ENCODE measurements at regions not wholly inside any gene's neighbourhood (a gene's known extent, or its start where the extent isn't known, plus 50 kb on each side); places are given as distances from the start of the nearest gene placed in this dataset.

DNA sequence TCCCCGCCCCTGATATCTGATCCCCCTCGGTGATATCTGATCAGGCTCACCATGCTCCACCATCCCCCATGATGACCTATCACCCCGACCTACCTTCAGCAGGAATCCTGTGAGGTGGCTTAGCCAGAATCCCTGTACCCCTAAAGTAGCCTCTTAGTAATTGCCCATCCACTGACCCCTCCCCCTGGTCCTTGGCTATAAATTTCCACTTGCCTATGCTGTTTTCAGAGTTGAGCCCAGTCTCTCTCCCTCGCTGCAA, 177.5 kb upstream of the GGTLC1 start:
- DNase-seq, result no peak

DNA sequence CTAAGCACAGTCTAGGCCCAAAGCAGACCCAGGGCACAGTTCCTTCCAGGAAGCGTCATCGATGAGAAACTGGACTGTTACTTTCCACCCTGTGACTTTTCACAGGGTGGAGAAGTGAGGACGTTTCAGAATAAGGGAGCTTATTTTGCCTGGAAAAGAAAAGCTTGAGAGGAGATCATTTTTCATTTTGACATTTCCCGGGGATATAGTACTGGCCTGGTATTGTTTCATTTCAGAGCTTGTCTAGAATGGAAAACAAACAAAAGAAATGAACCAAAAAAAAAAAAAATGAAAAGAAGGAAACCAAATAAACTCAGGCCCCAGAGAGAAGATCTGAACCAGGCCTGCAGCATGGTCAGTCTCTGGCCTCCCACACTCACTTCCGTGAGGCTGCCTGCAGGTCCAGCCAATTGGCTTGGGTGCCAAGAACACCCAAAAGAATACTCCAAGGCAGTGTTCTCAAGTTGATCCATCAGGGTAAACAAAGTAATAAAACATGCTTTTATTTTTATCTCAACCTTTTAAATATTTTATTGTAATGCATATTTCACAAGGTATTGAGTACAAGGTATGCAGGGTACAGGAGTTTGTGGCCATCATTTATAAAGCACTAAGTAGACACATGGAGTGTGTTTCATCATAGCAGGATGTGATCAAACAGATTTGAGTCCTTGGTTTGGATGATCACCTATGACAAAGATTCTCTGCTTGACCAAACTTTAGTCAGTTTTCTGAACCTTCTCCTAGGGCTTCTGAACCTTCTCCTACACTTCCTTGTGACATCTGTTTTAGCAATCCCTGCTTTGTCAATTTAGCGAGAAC, 176.9 kb upstream of the GGTLC1 start:
- DNase-seq, result no peak

DNA sequence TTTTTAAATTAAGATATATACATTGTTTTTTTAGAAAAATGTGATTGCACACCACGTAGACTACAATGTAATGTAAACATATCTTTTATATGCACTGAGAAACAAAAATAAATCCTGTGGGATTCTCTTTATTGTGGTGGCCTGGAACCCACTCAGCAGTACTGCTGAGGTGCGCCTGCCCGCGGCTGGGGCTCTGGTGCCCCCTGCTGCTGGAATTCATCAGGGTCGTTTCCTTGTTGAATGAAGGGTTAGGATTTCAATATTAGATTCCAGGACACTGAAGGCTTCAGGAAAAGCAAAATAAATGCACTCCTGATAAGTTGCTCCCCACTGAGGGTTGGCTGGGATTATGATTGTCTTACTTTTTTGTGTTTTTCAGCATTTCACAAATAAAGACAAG, 175.8 kb upstream of the GGTLC1 start:
- no peak for DNase-seq

DNA sequence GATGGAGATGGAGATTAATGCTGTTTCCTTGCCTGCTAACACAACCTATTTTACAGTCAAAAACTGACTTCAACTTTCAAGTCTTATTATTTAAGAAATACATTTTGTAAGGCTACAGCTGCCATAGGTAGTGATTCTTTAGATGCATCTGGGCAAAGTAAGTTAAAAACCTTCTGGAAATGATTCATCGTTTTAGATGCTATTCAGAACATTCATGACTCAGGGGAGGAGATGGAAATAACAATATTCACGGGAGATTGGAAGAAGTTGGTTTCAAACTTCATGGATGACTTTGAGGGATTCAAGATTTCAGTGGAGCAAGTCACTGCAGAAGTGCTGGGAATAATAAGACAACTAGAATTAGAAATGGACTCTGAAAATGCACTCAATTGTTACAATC, 174.9 kb upstream of the GGTLC1 start:
- DNase-seq, result no peak

DNA sequence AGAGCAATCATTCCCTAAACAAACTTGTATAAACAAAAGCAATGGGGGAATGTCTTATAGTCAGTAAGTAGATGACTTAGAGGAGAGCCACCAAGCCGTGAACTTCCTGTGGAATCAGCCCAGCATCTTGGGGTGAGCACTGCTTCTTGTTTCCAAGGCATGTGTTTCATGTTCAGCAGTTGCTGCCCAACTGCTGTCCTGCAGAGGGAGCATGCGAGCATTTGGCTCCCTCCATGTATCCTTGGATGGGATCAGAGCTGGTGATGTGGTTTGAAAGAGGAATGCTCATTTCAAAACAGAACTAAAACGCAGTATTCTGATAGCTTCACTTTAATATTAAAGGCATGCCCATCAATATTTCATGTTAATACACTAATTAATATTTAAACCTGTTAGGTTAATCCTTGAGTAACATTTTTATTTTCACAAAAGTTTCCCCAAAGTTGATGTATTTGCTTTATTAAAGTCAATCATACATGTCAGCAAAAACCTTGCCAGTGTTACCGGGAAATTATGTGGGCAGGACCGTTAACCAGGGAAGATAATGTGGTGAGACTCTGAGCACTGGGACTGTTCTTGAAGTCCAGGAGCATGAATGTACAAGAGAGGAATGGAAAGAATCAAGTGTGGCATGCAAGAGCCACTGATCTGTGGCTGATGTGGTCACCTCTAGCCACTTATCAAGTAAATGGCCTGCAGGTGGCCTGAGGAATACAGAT, 172.1 kb upstream of the GGTLC1 start:
- no peak for DNase-seq

DNA sequence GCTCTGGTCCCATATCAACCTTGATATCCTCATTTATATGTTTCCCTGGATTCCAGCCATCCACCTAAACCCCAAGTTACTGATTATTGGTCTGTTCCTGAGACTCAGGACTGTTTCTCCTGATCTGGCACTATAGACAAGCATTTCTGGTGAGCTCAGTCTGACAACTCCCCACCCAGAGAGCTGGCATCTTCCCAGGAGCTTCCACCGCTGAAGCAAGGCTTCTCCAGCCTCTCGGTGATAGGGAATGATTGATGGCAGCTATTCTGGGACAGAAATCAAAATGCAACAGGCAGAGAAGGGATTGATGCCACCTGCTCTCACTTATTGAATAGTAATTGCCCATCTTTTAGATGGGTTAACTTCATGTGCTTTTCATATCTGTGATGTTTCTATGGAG, 169.7 kb upstream of the GGTLC1 start:
- no peak for DNase-seq

DNA sequence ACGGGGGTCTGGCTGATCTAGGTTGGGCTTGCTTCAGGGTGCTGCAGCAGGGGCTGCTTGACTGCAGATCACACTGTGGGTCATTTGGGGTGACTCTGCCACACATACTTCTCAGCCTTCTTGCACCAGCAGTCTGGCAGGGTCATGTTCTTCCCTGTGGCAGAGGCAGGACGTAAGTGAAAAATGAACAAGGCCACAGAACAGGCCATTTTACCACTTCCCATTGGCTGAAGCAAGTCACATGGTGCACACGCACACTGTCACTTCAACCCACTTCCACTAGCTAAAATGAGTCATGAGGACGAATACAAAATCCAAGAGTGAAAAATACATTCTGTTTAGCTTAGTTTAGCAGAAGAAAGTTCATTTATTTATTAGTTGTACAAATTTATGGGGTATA, 168.6 kb upstream of the GGTLC1 start:
- DNase-seq, result no peak

DNA sequence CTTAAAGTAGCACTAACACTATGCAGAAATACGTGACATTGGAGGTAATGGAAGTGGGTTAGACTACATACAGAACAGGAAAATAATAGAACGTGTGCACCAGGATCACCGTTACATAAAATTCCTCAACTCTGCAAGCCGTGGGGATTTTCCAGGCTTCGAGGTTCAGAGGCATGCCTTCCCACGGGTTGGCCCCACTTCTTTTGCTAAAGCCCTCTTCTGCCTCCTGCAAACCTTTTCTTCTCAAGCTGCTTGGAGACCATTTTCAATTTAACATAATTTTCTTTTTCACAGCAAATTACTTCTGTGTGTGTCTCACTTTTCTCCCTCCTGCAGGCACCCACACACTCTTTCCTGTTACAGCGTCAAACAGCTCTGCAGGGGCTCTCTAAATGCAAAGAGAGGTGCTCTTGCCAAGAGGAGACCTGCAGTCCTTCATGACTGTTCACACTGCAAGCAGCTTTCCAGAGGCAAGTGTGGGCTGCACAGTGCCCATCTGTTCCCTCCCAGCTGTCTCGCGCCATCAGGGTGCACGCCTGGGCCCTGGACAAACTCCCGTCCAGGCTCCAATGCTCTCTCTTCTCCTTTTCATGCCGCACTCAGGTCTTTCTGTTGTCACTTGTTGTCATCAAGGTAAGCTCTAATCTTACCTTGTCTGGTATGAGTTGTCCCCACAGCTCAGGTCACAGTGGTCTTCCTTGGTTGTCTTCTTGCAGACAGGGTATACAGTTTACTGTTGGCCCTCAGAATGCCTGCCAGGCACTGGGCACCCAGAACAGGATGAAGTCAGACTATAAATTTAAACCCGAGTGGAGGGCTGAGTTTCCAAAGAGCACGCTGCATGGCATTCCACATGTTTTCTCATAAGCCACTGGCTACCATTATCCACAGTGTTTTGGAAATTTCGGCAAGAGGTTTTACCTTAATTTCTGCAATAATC, 164.8 kb upstream of the GGTLC1 start:
- DNase-seq, result no peak

DNA sequence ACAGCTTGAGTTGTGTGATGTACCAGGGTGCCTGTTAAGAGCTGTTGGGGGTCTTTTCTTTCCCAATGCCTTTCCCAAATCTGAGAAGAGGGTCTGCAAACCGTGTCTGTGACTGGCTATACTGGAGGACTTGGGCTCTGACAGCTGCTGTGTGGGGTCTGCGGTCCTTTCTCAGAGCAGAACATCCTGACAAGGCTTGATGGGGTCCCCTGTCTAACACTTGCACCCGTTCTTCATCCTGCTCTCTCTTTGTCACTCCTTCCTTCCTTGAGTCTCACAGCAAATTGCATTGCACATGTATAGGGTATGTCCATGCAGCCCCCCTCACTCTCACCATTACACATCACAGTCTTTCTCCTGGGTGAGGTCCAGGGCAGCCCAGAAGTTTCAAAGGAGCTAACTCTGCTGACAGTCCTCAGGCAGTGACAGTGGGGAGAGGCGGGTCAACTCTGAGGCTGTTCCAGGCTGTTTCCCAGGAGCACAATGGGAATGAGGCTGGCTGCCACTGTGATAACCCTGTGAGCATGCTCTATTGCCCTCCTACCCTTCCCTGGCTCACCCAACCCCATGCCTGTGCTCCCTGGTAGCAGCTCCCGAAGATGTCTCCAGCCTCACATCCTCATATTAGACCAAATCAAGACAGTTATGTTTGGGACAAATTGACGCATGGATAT, 163.2 kb upstream of the GGTLC1 start:
- DNase-seq, result no peak

DNA sequence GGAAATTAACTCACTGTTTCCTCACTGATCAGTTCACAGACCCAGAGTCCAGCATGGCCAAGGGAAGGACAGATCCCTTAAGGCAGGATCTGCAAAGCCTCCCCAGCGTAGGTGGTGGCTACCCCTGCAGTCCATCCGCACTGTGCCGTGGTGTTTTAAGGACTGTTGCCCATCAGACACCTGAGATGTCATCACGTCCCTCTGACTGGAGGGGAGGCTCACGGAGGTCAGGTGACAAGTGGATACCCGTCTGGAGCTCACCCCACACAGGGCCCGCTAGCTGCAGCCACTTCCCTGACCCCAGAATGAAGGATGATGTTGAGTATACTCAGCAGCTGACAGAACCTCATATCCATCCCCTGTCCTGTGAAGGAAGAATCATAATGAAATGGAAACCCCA, 161.8 kb upstream of the GGTLC1 start:
- DNase-seq, result no peak

DNA sequence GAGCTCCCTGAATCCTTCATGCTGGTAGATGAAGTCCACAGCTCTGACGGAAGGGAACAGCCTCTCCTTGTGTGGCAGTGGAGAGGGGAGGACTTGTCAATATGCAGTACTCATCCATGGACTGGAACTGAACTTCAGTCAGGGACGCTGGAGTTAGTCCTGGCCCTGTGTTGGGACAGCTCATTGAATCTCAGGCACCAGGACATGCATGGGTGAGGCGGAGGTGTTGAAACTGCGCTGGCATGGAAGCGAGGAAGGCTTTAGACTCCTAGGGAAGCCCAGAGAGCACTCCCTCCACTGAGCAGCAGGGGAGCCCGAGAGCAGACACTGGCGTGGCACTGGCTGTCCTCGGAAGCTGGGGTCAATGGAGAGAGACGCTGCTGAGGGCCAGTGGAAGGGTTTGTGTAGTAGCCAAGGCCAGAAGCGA, 161.3 kb upstream of the GGTLC1 start:
- no peak for DNase-seq

DNA sequence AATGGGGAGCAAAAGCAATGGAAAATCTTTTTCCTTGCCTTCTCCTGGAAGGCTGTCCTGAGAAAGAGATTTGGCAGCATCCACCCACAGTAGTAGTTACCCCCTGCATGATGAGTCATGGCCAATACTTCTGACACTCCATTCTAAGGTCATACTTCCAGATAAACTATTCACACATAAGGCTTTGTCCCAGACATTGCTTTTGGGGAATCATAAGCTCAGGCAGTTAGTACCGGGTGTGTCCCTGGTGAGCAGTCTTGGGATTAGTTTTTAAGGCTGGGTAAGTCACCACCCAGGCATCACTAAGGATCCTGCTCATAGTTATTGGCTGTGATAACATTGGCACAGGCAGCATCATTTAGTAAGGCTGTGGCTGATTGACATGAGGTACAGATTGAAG, 160.6 kb upstream of the GGTLC1 start:
- DNase-seq, result no peak

DNA sequence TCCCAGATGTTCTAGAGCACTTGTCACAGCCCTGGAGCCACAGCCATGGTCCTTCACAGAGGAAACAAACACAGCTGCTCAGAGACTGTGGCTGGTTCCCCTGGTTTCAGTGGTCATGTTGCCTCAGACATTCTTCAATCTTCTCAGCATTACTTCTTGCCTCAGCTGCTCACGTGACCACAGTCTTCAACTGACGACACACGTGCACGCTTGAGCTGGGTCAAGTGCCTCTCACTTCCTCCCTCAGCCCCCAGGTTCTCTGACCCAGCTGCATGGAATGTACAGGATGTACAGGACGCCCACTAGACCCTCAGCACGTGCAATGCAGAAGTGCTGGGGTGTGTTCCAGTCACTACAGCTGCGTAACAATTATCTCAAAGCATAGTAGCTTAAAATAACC, 159.8 kb upstream of the GGTLC1 start:
- no peak for DNase-seq

DNA sequence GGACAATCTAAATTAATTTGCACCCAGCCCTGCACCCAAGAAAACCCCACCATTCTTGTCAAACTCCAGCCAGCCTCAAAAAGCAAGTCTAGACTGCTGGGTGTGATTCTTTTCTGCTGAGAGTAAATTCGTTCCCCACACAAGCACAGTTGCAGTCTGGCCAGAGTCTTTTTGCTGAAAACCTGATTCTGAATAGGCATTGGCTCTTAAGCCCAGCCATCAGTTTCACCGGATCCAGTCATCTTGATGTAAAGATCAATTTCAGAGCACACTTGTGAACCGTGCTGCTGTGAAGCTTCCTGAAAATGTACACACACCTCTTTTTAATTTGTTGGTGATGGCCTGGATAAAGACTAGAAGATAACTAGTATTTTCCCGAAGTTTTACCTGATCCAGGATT, 159.4 kb upstream of the GGTLC1 start:
- no peak for DNase-seq

DNA sequence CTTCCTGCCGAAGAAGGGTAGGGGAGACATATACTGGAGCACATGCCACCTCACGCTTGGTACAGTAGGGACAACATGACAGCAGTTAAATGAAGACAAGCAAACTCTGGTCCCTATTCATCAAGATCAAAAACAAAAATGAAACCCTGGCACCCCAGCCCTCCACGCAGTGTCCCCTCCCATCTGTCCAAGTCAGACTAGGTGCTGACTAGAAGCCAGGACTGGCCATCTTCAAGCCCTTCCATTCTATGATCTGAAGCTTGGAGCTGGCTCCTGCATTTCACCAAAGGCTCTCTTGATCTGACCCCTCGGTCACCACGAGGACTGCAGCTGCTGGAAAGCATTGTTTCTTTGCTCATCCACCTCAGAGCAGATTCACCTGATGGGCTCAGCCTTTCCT, 158.9 kb upstream of the GGTLC1 start:
- no peak for DNase-seq

DNA sequence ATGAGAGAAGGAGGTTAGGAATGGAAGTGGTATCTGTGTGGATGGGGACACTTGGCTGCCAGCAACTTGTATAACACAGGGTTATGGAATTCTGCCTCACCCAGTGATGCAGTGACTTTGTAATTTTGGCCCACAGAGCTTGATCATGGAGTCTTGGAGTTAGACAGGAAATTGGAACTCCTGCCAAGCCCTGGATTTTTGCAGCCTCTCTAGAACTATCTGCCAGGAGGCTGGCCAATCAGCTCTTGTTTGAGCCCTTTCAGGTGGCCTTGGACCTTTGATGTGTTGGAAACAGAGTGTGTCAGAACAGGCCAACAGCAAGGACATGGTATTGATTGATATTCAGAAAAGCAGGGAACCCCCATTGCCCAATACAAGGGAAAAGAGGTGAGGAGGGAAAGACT, 157.7 kb upstream of the GGTLC1 start:
- DNase-seq, result no peak

DNA sequence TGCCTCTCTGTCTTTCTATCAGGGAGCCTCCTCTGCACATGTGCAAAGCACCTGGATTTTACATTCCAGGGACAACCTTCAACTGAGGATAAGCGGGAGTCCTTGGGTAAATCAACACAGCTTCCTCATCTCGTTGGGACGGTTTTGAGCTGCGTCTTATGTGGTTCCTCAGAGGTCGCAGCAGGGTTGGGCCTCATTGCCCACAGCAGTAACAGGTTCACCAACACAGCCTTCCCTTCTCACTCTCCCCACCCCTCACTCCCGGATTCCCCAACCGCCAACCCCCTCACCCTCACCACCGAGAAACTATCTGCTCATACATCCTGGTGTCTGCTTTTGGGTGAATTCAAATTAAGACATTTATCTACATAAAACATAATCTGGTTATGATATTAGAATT, 155.8 kb upstream of the GGTLC1 start:
- no peak for DNase-seq

DNA sequence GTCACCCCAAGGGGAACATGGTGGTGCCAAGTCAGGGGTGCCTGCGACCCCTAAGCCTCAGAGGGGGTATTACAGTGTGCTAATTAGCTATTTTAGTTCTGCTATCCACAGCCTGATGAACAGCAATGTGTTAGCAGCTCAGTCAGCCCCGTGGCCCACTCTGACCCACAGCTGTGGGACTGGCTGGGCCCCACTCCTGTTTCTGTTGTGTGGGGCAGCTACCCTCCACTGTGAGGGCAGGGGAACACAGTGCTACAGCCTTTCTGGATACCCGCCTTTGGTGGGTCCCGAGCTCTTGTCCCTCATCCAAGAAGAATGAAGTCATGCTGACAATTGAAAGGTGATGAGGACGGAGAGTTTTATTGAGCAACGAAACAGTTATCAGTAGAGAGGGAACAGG, 152.5 kb upstream of the GGTLC1 start:
- no peak for DNase-seq

DNA sequence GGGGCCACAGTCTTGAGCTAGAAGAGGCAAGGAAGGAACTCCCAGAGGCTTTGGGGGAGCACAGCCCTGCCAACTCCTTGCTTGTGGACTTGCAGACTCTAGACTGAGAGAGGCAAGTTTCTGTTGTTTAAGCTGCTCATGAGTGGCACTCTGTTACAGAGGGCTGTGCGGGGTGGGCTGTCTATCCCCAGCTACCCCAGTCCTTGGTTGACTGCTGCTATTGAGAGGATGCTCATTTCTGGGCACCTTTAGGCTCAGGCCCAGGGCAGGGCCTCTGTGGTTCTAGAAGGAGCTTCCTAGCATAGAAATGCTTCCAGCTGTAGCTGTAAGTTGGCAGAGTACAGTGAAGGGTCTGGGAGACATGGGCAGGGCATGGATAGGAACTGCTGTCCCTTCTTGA, 151.3 kb upstream of the GGTLC1 start:
- DNase-seq, result no peak

DNA sequence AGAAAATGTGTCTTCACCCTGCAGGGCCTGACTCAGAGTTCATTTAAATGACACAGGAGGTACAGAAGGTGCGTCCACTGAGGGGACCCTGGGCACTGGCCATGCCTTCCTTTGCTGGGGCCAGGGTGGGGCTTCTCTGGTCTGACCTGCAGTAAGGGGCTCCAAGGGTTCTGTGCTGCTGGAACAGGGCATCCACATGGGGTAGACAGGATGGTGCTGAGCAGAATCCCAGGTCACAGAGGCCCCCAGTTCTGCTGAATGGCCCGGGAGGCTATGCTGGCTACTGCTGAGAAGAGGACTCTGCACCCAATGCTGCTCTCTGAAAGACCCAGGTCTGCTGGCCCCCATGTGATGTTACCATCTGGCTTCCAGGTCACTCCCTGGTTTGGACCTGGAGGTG, 150.4 kb upstream of the GGTLC1 start:
- no peak for DNase-seq

DNA sequence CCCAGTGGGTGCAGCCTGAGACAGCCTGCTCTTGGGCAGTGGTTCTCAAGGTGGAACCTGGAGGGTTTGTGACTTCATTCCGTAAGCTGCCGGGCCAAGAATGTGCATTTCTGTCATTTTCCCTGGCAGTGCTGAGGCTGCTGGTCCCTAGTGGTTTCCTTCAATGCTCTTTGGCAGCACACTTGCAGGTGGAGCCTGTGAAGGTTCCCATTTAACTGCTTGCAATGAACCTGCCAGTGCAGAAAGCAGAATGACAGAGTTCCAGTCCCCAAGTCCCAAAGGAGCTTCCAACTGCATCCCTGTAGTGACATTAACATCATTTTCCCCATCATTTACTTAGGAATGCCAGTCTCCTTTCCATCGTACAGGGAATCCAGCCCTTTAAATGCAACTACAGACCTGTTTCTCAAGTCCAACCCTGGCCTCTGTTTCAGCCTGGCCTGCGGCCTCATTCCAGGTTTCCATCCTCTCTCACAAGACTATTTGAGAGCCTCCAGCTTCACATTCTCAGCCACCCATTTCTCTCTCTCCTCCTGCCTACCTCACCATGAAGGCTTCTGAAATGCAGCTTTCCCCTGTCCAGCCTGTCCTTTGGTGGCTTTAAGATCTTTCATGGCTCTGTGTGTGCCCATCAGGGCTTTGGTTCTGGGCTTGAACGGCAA, 149.7 kb upstream of the GGTLC1 start:
- DNase-seq, result no peak

DNA sequence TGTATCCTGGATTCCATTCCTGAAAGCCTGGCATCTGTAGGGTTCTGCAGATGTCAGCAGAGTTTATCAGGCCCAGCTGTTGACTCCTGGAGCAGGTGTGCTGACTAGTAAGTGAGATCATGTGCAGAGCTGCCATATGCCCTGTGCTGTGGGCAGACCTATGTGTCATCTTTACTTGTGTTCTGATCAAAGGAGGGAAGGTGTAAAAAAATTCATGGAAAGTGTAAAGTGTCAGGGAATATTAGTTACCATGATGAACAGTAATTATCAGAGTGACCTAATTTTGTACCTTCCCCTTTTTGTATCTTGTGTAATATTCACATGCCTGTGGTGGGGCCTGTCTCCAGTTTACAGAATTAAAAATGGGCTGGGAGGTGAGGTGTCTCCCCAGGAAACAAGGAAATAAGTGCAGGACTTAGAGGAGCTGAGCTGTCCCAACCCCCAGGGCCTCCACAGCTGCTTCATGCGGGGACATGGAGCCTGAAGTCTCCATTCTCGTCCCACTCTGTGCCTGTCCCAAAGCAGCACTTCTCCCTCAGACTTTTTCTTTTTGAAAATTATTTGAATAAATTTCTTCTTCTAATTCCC, 148.2 kb upstream of the GGTLC1 start:
- DNase-seq, result no peak
